GM21360 (cell line): ENCODE measurements at regions not wholly inside any gene's neighbourhood (a gene's known extent, or its start where the extent isn't known, plus 50 kb on each side); places are given as distances from the start of the nearest gene placed in this dataset.

Source experiments
- ATAC-seq: cut with Tn5 transposase; IDR thresholded peaks from one replicate; pipeline ENCODE4 v1.9.1; 2021; ENCODE audit warnings: mild to moderate bottlenecking, moderate library complexity; ENCODE audit not compliant: unreplicated experiment

GRCh38 chrX:122501652-122502051 lies 682.4 kb upstream of the GRIA3 start:
- ATAC-seq, result no peak

- ATAC-seq, result no peak
Observed at GRCh38 chrX:122504026-122504425, 680.1 kb upstream of the GRIA3 start.

GRCh38 chrX:122512561-122513072 lies 671.5 kb upstream of the GRIA3 start:
- ATAC-seq, result no peak

- no peak for ATAC-seq
Observed at GRCh38 chrX:122517786-122518185, 666.3 kb upstream of the GRIA3 start.

DNA sequence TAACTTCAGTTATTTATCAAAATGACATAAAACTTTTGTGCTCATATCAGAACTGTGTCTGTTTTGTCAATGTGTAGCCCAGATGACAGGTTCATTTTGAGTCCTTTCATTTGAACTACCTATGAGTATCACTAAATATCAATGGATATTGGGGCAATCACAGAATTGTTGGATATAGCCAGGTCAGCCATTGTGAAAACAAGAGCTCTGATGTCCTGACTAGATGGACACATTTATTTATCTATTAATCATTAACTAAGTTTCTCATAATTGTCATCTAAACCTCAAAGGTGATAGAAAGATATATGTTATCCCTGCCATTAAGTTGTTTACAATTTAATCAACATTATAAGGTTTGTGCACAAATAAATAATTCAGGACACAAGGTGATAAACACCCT lies 638.3 kb upstream of the GRIA3 start:
- no peak for ATAC-seq

DNA sequence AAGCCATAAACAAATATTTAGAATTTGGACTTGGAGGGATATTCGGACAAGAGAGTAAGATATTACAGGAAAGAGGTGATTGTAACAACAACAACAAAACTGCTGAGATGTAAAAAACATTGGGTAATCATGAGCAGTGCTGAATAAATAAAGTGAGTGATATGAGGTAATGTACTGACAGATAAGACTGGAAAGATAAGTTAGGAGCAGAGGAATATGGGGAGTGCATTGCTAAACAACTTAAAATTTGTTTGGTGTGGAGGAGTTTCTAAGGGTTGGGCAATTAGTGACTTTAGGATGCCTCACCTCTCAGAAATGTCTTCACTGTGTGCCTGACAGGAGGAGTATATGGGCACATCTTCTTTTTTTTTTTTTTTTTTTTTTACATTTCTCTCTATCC lies 637.8 kb upstream of the GRIA3 start:
- ATAC-seq, result no peak

GRCh38 chrX:122552286-122552800 lies 631.7 kb upstream of the GRIA3 start:
- ATAC-seq, result no peak

- no peak for ATAC-seq
Observed at GRCh38 chrX:122555925-122556324, 628.2 kb upstream of the GRIA3 start.

- no peak for ATAC-seq
Observed at GRCh38 chrX:122565952-122566351, 618.1 kb upstream of the GRIA3 start.

DNA sequence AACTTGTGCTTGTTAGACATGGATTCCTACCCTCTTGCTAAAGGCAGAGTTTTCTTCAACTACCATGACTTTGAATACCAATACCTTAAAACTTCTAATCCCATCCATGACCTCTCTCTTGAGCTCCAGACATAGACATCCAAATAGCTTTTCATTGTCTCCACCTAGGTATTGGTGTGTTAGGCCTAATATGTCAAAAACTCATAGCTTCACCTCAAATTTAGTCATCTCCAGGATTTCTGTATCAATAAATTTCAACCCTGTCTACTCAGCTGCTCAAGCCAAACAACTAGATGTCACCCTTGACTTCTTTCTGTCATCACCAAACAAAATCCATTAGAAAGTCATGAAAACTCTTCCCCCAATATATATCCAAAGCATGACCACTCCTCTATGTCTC lies 617.7 kb upstream of the GRIA3 start:
- ATAC-seq, result no peak

GRCh38 chrX:122567911-122568310 lies 616.2 kb upstream of the GRIA3 start:
- no peak for ATAC-seq

DNA sequence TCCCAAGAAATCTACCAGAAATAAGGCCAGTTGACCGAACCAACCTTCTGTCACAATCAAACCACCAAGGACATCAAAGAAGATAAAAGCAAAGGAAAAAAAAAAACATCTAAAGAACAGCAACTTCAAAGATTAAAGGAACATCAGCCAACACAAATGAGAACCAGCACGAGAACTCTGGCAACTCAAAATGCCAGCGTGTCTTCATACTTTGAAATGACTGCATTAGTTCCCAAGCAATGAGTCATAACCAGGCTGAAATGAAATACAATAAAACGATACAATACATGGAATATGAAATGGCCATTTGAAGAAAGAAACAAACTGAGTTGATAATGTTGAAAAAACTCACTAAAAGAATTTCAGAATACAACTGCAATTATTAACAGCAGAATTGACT lies 611.6 kb upstream of the GRIA3 start:
- no peak for ATAC-seq

- no peak for ATAC-seq
Observed at GRCh38 chrX:122579036-122579435, 605.0 kb upstream of the GRIA3 start.

DNA sequence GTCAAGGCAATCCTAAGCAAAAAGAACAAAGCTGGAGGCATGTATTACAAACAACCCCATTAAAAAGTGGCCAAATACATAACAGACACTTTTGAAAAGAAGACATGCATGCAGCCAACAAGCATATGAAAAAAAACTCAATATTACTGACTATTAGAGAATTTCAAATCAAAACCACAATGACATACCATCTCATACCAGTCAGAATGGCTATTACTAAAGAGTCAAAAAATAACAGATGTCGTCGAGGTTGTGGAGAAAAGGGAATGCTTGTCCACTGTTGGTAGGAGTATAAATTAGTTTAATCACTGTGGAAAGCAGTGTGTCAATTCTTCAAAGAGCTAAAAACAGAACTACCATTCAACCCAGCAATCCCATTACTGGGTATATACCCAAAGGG lies 604.6 kb upstream of the GRIA3 start:
- ATAC-seq, result no peak

- ATAC-seq, result no peak
Observed at GRCh38 chrX:122582280-122582974, 601.7 kb upstream of the GRIA3 start.

DNA sequence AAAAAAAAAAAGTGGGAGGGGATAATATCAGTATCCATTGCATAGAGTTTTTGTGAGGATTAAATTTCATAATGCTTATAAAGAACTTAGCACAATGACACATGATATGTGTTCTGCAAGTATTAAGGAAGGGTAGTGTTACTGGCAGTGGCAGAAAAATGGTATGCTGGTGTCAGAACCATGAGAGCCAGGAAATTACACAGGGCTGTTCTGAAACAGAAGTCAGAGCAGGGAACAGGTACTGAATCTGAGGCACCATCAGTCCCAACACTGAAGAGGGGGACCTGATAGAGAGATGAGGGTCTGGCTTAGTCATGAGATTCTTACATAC lies 601.1 kb upstream of the GRIA3 start:
- no peak for ATAC-seq

DNA sequence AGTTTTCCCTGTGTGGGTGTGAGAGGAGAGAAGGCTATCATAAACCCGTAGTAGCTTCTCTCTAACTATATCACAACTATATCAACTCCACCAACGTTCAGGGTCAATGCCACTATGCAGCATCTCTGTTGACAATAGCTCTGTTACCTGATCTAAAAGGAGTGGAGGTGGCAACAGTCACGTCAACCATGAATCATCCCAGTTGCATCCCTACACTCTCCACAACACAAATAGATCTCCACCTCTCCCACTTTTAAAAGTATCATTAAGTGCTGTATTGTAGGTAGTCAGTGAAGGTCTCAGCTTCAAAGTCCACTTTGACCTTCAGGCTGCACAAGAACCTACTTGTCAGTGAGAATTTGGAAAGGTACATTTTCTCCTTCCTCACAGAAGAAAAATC lies 600.5 kb upstream of the GRIA3 start:
- no peak for ATAC-seq

DNA sequence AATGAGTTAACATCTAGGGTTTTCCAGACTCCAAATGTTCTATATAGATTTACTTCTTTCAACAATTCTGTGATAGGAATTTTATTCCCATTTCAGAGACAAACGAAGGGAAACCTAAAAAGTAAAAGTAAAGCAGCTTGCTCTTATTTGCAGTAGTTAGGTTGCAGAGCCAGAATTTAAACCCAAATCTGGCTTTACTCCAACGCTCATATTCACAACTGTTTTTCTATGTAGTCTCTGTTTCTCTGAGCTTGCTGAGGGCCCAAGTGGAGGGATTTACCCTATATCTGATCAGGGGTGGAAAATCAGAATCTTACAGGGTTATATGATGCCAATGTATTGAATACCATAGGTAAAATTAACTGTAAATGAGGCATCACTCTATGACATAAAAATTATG lies 599.1 kb upstream of the GRIA3 start:
- no peak for ATAC-seq

DNA sequence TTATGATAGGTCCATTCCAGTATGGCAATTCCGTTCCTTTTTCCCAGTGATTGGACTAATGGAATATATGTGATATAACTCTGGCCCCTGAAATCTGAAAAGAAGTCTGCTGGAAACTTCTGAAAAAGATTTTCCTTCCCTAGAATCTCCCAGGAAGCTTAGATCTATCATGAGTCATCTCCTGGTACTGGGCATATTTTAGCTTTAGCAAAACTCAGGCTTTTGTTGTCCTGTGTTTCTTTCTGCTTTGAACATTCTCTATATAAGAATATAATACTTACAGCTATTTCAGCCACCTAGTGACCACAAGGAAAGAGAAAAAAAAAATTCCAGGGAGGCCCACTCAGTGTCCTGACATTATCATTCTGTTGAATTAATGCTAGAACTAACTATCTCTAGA lies 597.2 kb upstream of the GRIA3 start:
- ATAC-seq, result no peak

DNA sequence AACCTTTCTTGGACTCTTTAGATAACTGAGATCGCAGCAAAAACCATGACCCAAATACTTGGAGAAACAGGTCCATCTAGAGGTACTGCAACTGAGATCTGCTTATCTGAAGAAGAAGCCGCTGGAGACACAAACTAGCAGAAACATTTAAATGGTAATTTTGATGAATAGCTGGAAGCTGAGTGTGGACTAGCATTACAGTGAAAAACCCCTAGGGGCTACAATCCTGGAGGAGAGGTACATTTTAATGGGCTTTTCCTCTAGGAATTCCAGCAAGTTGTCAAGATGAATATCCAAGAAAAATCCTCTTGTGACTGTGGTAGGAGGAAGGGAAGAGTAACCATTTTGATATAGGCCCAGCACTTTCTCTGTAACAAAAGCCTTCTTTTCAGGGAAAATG lies 592.5 kb upstream of the GRIA3 start:
- ATAC-seq, result no peak

- no peak for ATAC-seq
Observed at GRCh38 chrX:122596998-122597397, 587.1 kb upstream of the GRIA3 start.

GRCh38 chrX:122622795-122623194 lies 561.3 kb upstream of the GRIA3 start:
- ATAC-seq, result no peak

GRCh38 chrX:122625239-122625638 lies 558.8 kb upstream of the GRIA3 start:
- no peak for ATAC-seq
